Neutrophil (primary cell): ENCODE measurements at regions not wholly inside any gene's neighbourhood (a gene's known extent, or its start where the extent isn't known, plus 50 kb on each side); places are given as distances from the start of the nearest gene placed in this dataset.

Experiments
- H3K27ac ChIP-seq: fragments of 200-600 bp; sonication (generic); 2 replicates; pipeline ENCODE4 v1.5.1; 2016; ENCODE audit warnings: mild to moderate bottlenecking, moderate library complexity
- H3K27me3 ChIP-seq: fragments of 200-600 bp; sonication (generic); 2 replicates; pipeline ENCODE4 v1.6.0; 2016; ENCODE audit warnings: mild to moderate bottlenecking
- H3K36me3 ChIP-seq: fragments of 200-600 bp; sonication (generic); 2 replicates; pipeline ENCODE4 v1.5.1; 2017
- H3K4me1 ChIP-seq, 2 experiments: fragments of 200-600 bp in 1 of 2; sonication (generic) in 1 of 2; 1 replicate in 1 of 2; 2 replicates in 1 of 2; pipeline versions ENCODE4 v1.5.1 to v1.6.1; 2013 to 2016; ENCODE audit warnings: low read depth in 1 of 2, low read length in 1 of 2, mild to moderate bottlenecking in 1 of 2, moderate library complexity in 1 of 2; ENCODE audit not compliant: control insufficient read depth in 1 of 2, insufficient read depth in 1 of 2
- H3K4me3 ChIP-seq, 2 experiments: fragments of 200-600 bp in 1 of 2; sonication (generic) in 1 of 2; 1 replicate in 1 of 2; 2 replicates in 1 of 2; pipeline ENCODE4 v1.5.1; 2013 to 2016; ENCODE audit warnings: low read depth in 1 of 2, low read length in 1 of 2, mild to moderate bottlenecking in 1 of 2, moderate library complexity in 1 of 2
- H3K9me3 ChIP-seq: fragments of 200-600 bp; sonication (generic); 2 replicates; pipeline ENCODE4 v1.5.1; 2016
- CTCF ChIP-seq: fragments of 200-600 bp; sonication (generic); IDR thresholded peaks from 2 replicates; pipeline ENCODE4 v1.5.1; 2016; ENCODE audit warnings: antibody characterized with exemption

- Histone ChIP-seq H3K4me1 (no peaks in the 10 kb centered on the region), H3K27ac (no peak overlapping the region), H3K4me3 (no peak overlapping the region), H3K27me3 (no peaks in the 10 kb centered on the region), H3K9me3 (no peaks in the 10 kb centered on the region), H3K36me3 (no peaks in the 10 kb centered on the region)
- TF ChIP-seq CTCF: no peak
Observed at GRCh38 chr9:79215821-79216220, 355.9 kb upstream of the TLE4 start.

- Histone ChIP-seq H3K9me3 (no peaks in the 10 kb centered on the region), H3K27me3 (no peaks in the 10 kb centered on the region), H3K27ac (no peak overlapping the region), H3K4me3 (no peak overlapping the region), H3K36me3 (no peaks in the 10 kb centered on the region), H3K4me1 (no peaks in the 10 kb centered on the region)
- TF ChIP-seq CTCF: no peak
Observed at GRCh38 chr9:79220251-79220650, 351.5 kb upstream of the TLE4 start.

GRCh38 chr9:79220666-79221065, 351.1 kb upstream of the TLE4 start:
- no peak for TF ChIP-seq CTCF
- Histone ChIP-seq H3K36me3 (no peaks in the 10 kb centered on the region), H3K9me3 (no peaks in the 10 kb centered on the region), H3K4me1 (no peaks in the 10 kb centered on the region), H3K27me3 (no peaks in the 10 kb centered on the region), H3K27ac (no peak overlapping the region), H3K4me3 (no peak overlapping the region)

GRCh38 chr9:79221084-79221483, 350.7 kb upstream of the TLE4 start:
- H3K36me3 ChIP-seq: no peaks in the 10 kb centered on the region
- H3K4me1 ChIP-seq: no peaks in the 10 kb centered on the region
- H3K27ac ChIP-seq: no peak overlapping the region
- no peak for TF ChIP-seq CTCF
- no peaks in the 10 kb centered on the region for H3K9me3 ChIP-seq
- H3K4me3 ChIP-seq: no peak overlapping the region
- no peaks in the 10 kb centered on the region for H3K27me3 ChIP-seq

GRCh38 chr9:79222483-79222882, 349.3 kb upstream of the TLE4 start:
- Histone ChIP-seq H3K27me3 (no peaks in the 10 kb centered on the region), H3K4me1 (no peaks in the 10 kb centered on the region), H3K36me3 (no peaks in the 10 kb centered on the region), H3K27ac (no peak overlapping the region), H3K4me3 (no peak overlapping the region), H3K9me3 (no peaks in the 10 kb centered on the region)
- no peak for TF ChIP-seq CTCF
